Spleen (tissue), 11 donors: ENCODE measurements at regions not wholly inside any gene's neighbourhood (a gene's known extent, or its start where the extent isn't known, plus 50 kb on each side); places are given as distances from the start of the nearest gene placed in this dataset.

Experiments
- DNase-seq: peaks from one replicate; pipeline ENCODE4 v3.0.0-alpha.2; 2020
- H3K27ac ChIP-seq, 8 donors: fragments of 200-600 bp; sonication (generic) in 7 of 8; 1 replicate in 4 of 8; 2 replicates in 4 of 8; pipeline versions ENCODE4 v1.5.0 to v1.8.0; 2016 to 2021; ENCODE audit warnings: inconsistent platforms in 4 of 8, mild to moderate bottlenecking in 4 of 8, moderate library complexity in 1 of 8
- H3K27me3 ChIP-seq, 7 donors: fragments of 200-600 bp; sonication (generic) in 6 of 7; replicated peaks in 1 of 7; 1 replicate in 4 of 7; 2 replicates in 3 of 7; pipeline versions ENCODE4 v1.5.0 to v1.8.0; 2016 to 2021; ENCODE audit warnings: inconsistent platforms in 3 of 7, mild to moderate bottlenecking in 1 of 7
- H3K36me3 ChIP-seq, 6 donors: fragments of 200-600 bp; sonication (generic) in 5 of 6; 1 replicate in 4 of 6; 2 replicates in 2 of 6; pipeline versions ENCODE4 v1.5.0 to v1.8.0; 2016 to 2021; ENCODE audit warnings: inconsistent platforms in 2 of 6
- H3K4me1 ChIP-seq, 6 donors: fragments of 200-600 bp; sonication (generic) in 5 of 6; 1 replicate in 3 of 6; 2 replicates in 3 of 6; pipeline versions ENCODE4 v1.5.0 to v1.8.0; 2016 to 2021; ENCODE audit warnings: inconsistent platforms in 3 of 6
- H3K4me3 ChIP-seq, 8 donors: fragments of 200-600 bp; sonication (generic) in 7 of 8; 1 replicate in 4 of 8; 2 replicates in 4 of 8; pipeline versions ENCODE4 v1.5.0 to v1.8.0; 2016 to 2021; ENCODE audit warnings: inconsistent platforms in 4 of 8, mild to moderate bottlenecking in 4 of 8, moderate library complexity in 2 of 8
- H3K9me3 ChIP-seq, 8 donors: fragments of 200-600 bp; sonication (generic) in 7 of 8; 1 replicate in 4 of 8; 2 replicates in 4 of 8; pipeline versions ENCODE4 v1.5.0 to v1.8.0; 2016 to 2021; ENCODE audit warnings: inconsistent platforms in 4 of 8
- CTCF ChIP-seq, 11 experiments: fragments of 200-600 bp in 7 of 11; fragments of 450-650 bp in 4 of 11; sonication (generic) in 4 of 11; IDR thresholded peaks in 8 of 11; conservative IDR thresholded peaks in 3 of 11; 1 replicate in 7 of 11; 2 replicates in 4 of 11; pipeline versions ENCODE4 v1.4.0 to v1.8.0; 2016 to 2021; ENCODE audit warnings: antibody characterized with exemption in 11 of 11, inconsistent platforms in 4 of 11, mild to moderate bottlenecking in 1 of 11
- POLR2A ChIP-seq, 3 donors: fragments of 450-650 bp; IDR thresholded peaks; one replicate each; pipeline ENCODE4 v1.5.1; 2017; ENCODE audit warnings: antibody characterized with exemption in 3 of 3, mild to moderate bottlenecking in 1 of 3
- POLR2AphosphoS5 ChIP-seq, 3 donors: sonication (generic); formaldehyde crosslinking; IDR thresholded peaks; one replicate each; pipeline ENCODE4 v1.5.1; 2017; ENCODE audit warnings: antibody characterized with exemption in 3 of 3
- WGBS, 5 donors: extraction: QIAGEN DNeasy Blood & Tissue Kit in 3 of 5; methylation state at CpG; one replicate each; pipeline versions ENCODE4 v1.1.5 to v1.1.7; 2013 to 2018; 5-methylcytosine and 5-hydroxymethylcytosine counted together
- intact Hi-C: fragments of 100-400 bp; cut with DNase I; formaldehyde crosslinking; loops from one replicate; pipeline ENCODE4 v1.15.0; 2023; ENCODE audit warnings: low total_unique reads
- donor health status: healthy with polysubstance abuse.
- donor health status: DM: no; HTN: no; CAD: no; lungs with moderate emphysema.
- donor health status: DM: no; HTN: no; CAD: no.
- donor health status: Bipolar disorder and iron deficiency.
- donor health status: healthy.
- donor health status: DM: no; HTN: no; CAD: no.
- donor health status: DM: yes; HTN: yes; CAD: no.

DNA sequence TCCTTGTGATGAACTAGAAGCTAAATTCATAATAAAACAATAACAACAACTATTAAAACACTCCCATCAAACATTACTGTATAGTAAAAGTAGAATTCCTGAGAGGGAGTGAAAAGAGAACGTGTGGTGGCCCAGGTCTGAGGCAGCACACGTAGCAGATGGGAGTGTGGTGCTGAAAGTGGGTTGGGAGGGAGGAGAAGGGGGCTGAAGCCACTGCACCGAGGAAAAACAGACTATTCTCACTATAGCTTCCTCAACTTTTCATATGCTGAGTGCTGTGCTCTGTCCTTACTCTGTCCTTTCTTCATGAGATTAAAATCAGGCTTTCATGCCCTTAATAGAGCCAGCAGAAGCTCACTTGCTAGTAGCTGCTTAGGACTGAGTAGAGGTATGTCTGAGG lies 170.9 kb downstream of the PCSK1 start:
- H3K4me1 ChIP-seq: peaks cover 0 to 18% (median 9%) of the 10 kb centered on the region in 6 donors
- no peak overlapping the region for H3K4me3 ChIP-seq
- TF ChIP-seq POLR2AphosphoS5 (IDR thresholded peaks at IDR 0.05): no peak
- TF ChIP-seq CTCF (IDR thresholded peaks at IDR 0.05 in 8 of 11, conservative IDR thresholded peaks at IDR 0.05 in 3 of 11): no peak
- TF ChIP-seq POLR2A (IDR thresholded peaks at IDR 0.05): no peak
- no peaks in the 10 kb centered on the region for H3K27me3 ChIP-seq
- H3K27ac ChIP-seq: no peak overlapping the region
- peaks cover 0 to 16% (median 11%) of the 10 kb centered on the region in 8 donors for H3K9me3 ChIP-seq
- DNase-seq: no peak
- H3K36me3 ChIP-seq: no peaks in the 10 kb centered on the region
- intact Hi-C loops: no loop called here
- WGBS, 5 donors: 42 to 83% (median 67%) methylated on average over 3 of the region's 3 CpGs

DNA sequence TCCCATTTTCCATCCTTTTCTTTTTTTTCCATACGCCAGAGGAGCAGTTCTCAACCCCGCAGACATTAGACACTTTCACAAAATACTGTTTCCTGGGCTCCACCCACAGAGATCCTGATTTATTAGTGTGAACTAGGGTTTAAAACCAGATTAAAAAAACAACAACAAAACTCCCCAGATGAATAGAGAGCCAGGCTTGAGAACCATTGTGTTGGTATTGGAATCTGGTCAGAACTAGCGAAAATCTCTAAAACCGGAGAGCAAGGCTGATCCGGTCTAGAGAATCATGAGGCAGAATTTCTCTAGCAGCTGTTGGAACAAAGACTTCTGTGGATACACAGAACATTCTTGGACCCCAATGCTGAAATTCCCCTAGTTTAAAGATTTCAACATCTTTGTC lies 173.0 kb downstream of the PCSK1 start:
- Histone ChIP-seq H3K27me3 (no peaks in the 10 kb centered on the region), H3K27ac (no peak overlapping the region), H3K9me3 (peaks cover 0 to 3% (median 0%) of the 10 kb centered on the region in 8 donors), H3K4me1 (peaks cover 0 to 18% (median 9%) of the 10 kb centered on the region in 6 donors), H3K4me3 (no peak overlapping the region), H3K36me3 (no peaks in the 10 kb centered on the region)
- 87 to 95% (median 91%) methylated on average over 5 of the region's 5 CpGs for WGBS, 5 donors
- intact Hi-C loops: no loop called here
- TF ChIP-seq CTCF (IDR thresholded peaks at IDR 0.05 in 8 of 11, conservative IDR thresholded peaks at IDR 0.05 in 3 of 11) (no peak), POLR2A (IDR thresholded peaks at IDR 0.05) (no peak), POLR2AphosphoS5 (IDR thresholded peaks at IDR 0.05) (no peak)
- DNase-seq: no peak

GRCh38 chr5:96259151-96259772 lies 173.8 kb downstream of the PCSK1 start:
- Histone ChIP-seq H3K27me3 (no peaks in the 10 kb centered on the region), H3K27ac (peak overlapping the region in 3 of 8 donors; percentile 29 to 47 (median 45)), H3K4me3 (no peak overlapping the region), H3K4me1 (peaks cover 0 to 18% (median 9%) of the 10 kb centered on the region in 6 donors), H3K36me3 (no peaks in the 10 kb centered on the region), H3K9me3 (peaks cover 0 to 3% (median 0%) of the 10 kb centered on the region in 8 donors)
- DNase-seq: no peak
- WGBS, 5 donors: 6 to 23% (median 16%) methylated on average over 2 of the region's 2 CpGs
- intact Hi-C loops: no loop called here
- TF ChIP-seq POLR2A (IDR thresholded peaks at IDR 0.05) (no peak), POLR2AphosphoS5 (IDR thresholded peaks at IDR 0.05) (no peak), CTCF (IDR thresholded peaks at IDR 0.05 in 8 of 11, conservative IDR thresholded peaks at IDR 0.05 in 3 of 11) (no peak)

DNA sequence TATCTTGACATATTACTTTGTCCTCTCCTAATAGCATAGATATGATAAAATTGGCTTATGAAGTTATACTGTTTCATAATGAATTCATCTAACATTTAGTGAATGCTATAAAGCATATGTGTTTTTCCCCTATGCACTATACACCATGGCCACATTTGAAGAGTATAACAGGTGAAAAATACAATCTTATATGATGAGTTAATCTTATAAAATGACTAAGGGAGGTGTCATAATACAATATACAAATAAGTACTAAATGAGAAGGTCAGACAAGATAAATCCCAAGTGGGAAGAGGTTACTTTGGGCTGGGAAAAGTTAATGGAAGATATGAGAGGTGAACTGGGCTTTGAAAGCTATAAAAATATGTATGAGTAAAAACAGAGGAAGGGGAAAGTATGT lies 174.4 kb downstream of the PCSK1 start:
- peak overlapping the region in 1 of 8 donors; percentile 45 for H3K27ac ChIP-seq
- intact Hi-C loops: no loop called here

More for the DNA sequence above, 174.4 kb downstream of the PCSK1 start:
- no peaks in the 10 kb centered on the region for H3K27me3 ChIP-seq
- no peak for TF ChIP-seq CTCF (IDR thresholded peaks at IDR 0.05 in 8 of 11, conservative IDR thresholded peaks at IDR 0.05 in 3 of 11)
- peaks cover 0 to 18% (median 9%) of the 10 kb centered on the region in 6 donors for H3K4me1 ChIP-seq
- no peaks in the 10 kb centered on the region for H3K36me3 ChIP-seq
- peaks cover 0 to 2% (median 0%) of the 10 kb centered on the region in 8 donors for H3K9me3 ChIP-seq
- no peak overlapping the region for H3K4me3 ChIP-seq
- DNase-seq: no peak
